SU-DHL-6 (cell line): ENCODE measurements at regions not wholly inside any gene's neighbourhood (a gene's known extent, or its start where the extent isn't known, plus 50 kb on each side); places are given as distances from the start of the nearest gene placed in this dataset.

Experiments used
- H2AFZ ChIP-seq: fragments of 200-600 bp; sonication (generic); 2 replicates; pipeline ENCODE4 v1.6.1; 2014; ENCODE audit warnings: low read depth, mild to moderate bottlenecking, moderate library complexity, mixed read lengths, antibody characterized with exemption, low read length; ENCODE audit not compliant: severe bottlenecking
- H3F3A ChIP-seq: fragments of 200-600 bp; shearing (Covaris generic); 2 replicates; pipeline ENCODE4 v1.6.0; 2016; ENCODE audit warnings: antibody characterized with exemption, mild to moderate bottlenecking; ENCODE audit not compliant: insufficient read depth
- H3K27ac ChIP-seq: fragments of 200-600 bp; sonication (generic); 2 replicates; pipeline ENCODE4 v1.5.1; 2016; ENCODE audit warnings: low read depth, mild to moderate bottlenecking, low read length, moderate library complexity, mixed read lengths
- H3K27me3 ChIP-seq: fragments of 200-600 bp; sonication (generic), shearing (Covaris generic); 2 replicates; pipeline ENCODE4 v1.6.0; 2014; ENCODE audit warnings: mild to moderate bottlenecking, low read length
- H3K36me3 ChIP-seq: fragments of 200-600 bp; sonication (generic); 2 replicates; pipeline ENCODE4 v1.6.1; 2014; ENCODE audit warnings: mild to moderate bottlenecking, low read length, mixed read lengths
- H3K4me2 ChIP-seq: fragments of 300-600, 200-600 bp; shearing (Covaris generic), sonication (generic); 2 replicates; pipeline ENCODE4 v1.6.0; 2014; ENCODE audit warnings: low read length, low read depth, mild to moderate bottlenecking; ENCODE audit not compliant: poor library complexity, severe bottlenecking
- H3K4me3 ChIP-seq: fragments of 200-600 bp; sonication (generic); 2 replicates; pipeline ENCODE4 v1.5.1; 2014; ENCODE audit warnings: antibody characterized with exemption, low read length, mild to moderate bottlenecking, mixed read lengths; ENCODE audit not compliant: insufficient read depth, poor library complexity, severe bottlenecking
- H3K79me2 ChIP-seq: fragments of 200-600 bp; sonication (generic); 2 replicates; pipeline ENCODE4 v1.6.1; 2014; ENCODE audit warnings: mild to moderate bottlenecking, low read length, moderate library complexity; ENCODE audit not compliant: insufficient read depth
- H3K9ac ChIP-seq: fragments of 200-600 bp; sonication (generic); 2 replicates; pipeline ENCODE4 v1.7.0; 2014; ENCODE audit warnings: mild to moderate bottlenecking, low read length
- H3K9me2 ChIP-seq: fragments of 200-600 bp; sonication (generic); replicated peaks from 2 replicates; pipeline ENCODE4 v1.6.1; 2014; ENCODE audit warnings: low read length; ENCODE audit not compliant: insufficient read depth
- H3K9me3 ChIP-seq: fragments of 200-600 bp; sonication (generic); 2 replicates; pipeline ENCODE4 v1.6.1; 2014; ENCODE audit warnings: low read length, mixed read lengths; ENCODE audit not compliant: insufficient read depth
- H4K20me1 ChIP-seq: fragments of 200-600 bp; sonication (generic); 2 replicates; pipeline ENCODE4 v1.6.1; 2014; ENCODE audit warnings: low read depth, mild to moderate bottlenecking, antibody characterized with exemption, low read length, moderate library complexity, mixed read lengths
- CTCF ChIP-seq: fragments of 200-600 bp; sonication (generic); IDR thresholded peaks from one replicate; pipeline ENCODE4 v1.5.1; 2017; ENCODE audit warnings: antibody characterized with exemption, mild to moderate bottlenecking, low read length, moderate library complexity; ENCODE audit not compliant: insufficient read depth, poor library complexity, severe bottlenecking
- EZH2phosphoT487 ChIP-seq: fragments of 200-600 bp; sonication (generic), shearing (Covaris generic); conservative IDR thresholded peaks from 2 replicates; pipeline ENCODE4 v1.6.1; 2018; ENCODE audit warnings: mild to moderate bottlenecking, antibody characterized with exemption, low read length, moderate library complexity, mixed read lengths

GRCh38 chr11:15865212-15865987 lies 490.9 kb downstream of the SOX6 start:
- Histone ChIP-seq H2AFZ (no peak overlapping the region), H3K4me2 (no peak overlapping the region), H3K79me2 (no peaks in the 10 kb centered on the region), H3K27ac (no peak overlapping the region), H3K27me3 (no peaks in the 10 kb centered on the region), H4K20me1 (no peaks in the 10 kb centered on the region), H3K9me3 (no peaks in the 10 kb centered on the region), H3K9ac (no peak overlapping the region), H3F3A (no peaks in the 10 kb centered on the region), H3K4me3 (no peak overlapping the region), H3K9me2 (no peaks in the 10 kb centered on the region), H3K36me3 (no peaks in the 10 kb centered on the region)
- TF ChIP-seq EZH2phosphoT487: no peak
- TF ChIP-seq CTCF: no peak

GRCh38 chr11:15867871-15868270 lies 488.5 kb downstream of the SOX6 start:
- Histone ChIP-seq H3K27me3 (0 out of 2 replicates have a peak, but pooled peaks cover 4% of the 10 kb centered on the region), H2AFZ (no peak overlapping the region), H3K27ac (no peak overlapping the region), H3K4me3 (no peak overlapping the region), H3K9me3 (no peaks in the 10 kb centered on the region), H4K20me1 (no peaks in the 10 kb centered on the region), H3F3A (no peaks in the 10 kb centered on the region), H3K36me3 (no peaks in the 10 kb centered on the region), H3K79me2 (no peaks in the 10 kb centered on the region), H3K9me2 (no peaks in the 10 kb centered on the region), H3K9ac (no peak overlapping the region), H3K4me2 (no peak overlapping the region)
- no peak for TF ChIP-seq EZH2phosphoT487
- no peak for TF ChIP-seq CTCF

GRCh38 chr11:15870911-15871310 lies 485.4 kb downstream of the SOX6 start:
- Histone ChIP-seq H3K4me2 (no peak overlapping the region), H3K9me3 (no peaks in the 10 kb centered on the region), H2AFZ (no peak overlapping the region), H3K79me2 (no peaks in the 10 kb centered on the region), H3K9me2 (no peaks in the 10 kb centered on the region), H3K27me3 (0 out of 2 replicates have a peak, but pooled peaks cover 4% of the 10 kb centered on the region), H3K4me3 (no peak overlapping the region), H3K27ac (no peak overlapping the region), H4K20me1 (no peaks in the 10 kb centered on the region), H3F3A (no peaks in the 10 kb centered on the region), H3K36me3 (no peaks in the 10 kb centered on the region), H3K9ac (no peak overlapping the region)
- TF ChIP-seq EZH2phosphoT487 (no peak), CTCF (no peak)
